A673 (cell line): ENCODE measurements at regions not wholly inside any gene's neighbourhood (a gene's known extent, or its start where the extent isn't known, plus 50 kb on each side); places are given as distances from the start of the nearest gene placed in this dataset.

Source experiments
- CTCF ChIP-seq: fragments of 300-800, 200-600 bp; sonication (generic); conservative IDR thresholded peaks from 2 replicates; pipeline ENCODE4 v1.5.1; 2017; ENCODE audit warnings: low read depth, mild to moderate bottlenecking, antibody characterized with exemption, low read length, moderate library complexity, mixed read lengths
- EZH2 ChIP-seq: fragments of 200-600 bp; sonication (generic); IDR thresholded peaks from 2 replicates; pipeline ENCODE4 v1.6.1; 2017; ENCODE audit warnings: borderline replicate concordance, low read depth, mild to moderate bottlenecking, mixed read lengths, antibody characterized with exemption, low read length; ENCODE audit not compliant: poor library complexity, severe bottlenecking

GRCh38 chr6:4678506-4679300 lies 97.5 kb upstream of the CDYL start:
- TF ChIP-seq EZH2 (no peak), CTCF (no peak)
